HG03521 (cell line): ENCODE measurements at regions not wholly inside any gene's neighbourhood (a gene's known extent, or its start where the extent isn't known, plus 50 kb on each side); places are given as distances from the start of the nearest gene placed in this dataset.
"Not testable (repeated sequence)": the region's sequence is repeated elsewhere in the genome, so short reads cannot be mapped to it uniquely, and the experiment has no call there.

Source experiments
- ATAC-seq: cut with Tn5 transposase; IDR thresholded peaks from one replicate; pipeline ENCODE4 v1.9.1; 2021; ENCODE audit warnings: mild to moderate bottlenecking, moderate library complexity; ENCODE audit not compliant: unreplicated experiment

GRCh38 chr2:67075056-67075455, 322.1 kb upstream of the ETAA1 start:
- no peak for ATAC-seq

- ATAC-seq, result no peak
These were observed 321.4 kb upstream of the ETAA1 start for GRCh38 chr2:67075530-67076238.

GRCh38 chr2:67076239-67076624, 320.9 kb upstream of the ETAA1 start:
- no peak for ATAC-seq

- ATAC-seq, result no peak
These were observed 317.4 kb upstream of the ETAA1 start for GRCh38 chr2:67079729-67080128.

- ATAC-seq, result no peak
These were observed 314.3 kb upstream of the ETAA1 start for GRCh38 chr2:67082813-67083212.

- no peak for ATAC-seq
These were observed 313.2 kb upstream of the ETAA1 start for GRCh38 chr2:67083951-67084350.

- ATAC-seq, result no peak
These were observed 312.0 kb upstream of the ETAA1 start for GRCh38 chr2:67085146-67085545.

GRCh38 chr2:67091681-67092080, 305.5 kb upstream of the ETAA1 start:
- ATAC-seq, result no peak

- no peak for ATAC-seq
These were observed 302.0 kb upstream of the ETAA1 start for GRCh38 chr2:67095121-67095520.

- ATAC-seq, result no peak
These were observed 300.2 kb upstream of the ETAA1 start for GRCh38 chr2:67096886-67097285.

GRCh38 chr2:67103157-67103556, 294.0 kb upstream of the ETAA1 start:
- no peak for ATAC-seq

- no peak for ATAC-seq
These were observed 288.9 kb upstream of the ETAA1 start for GRCh38 chr2:67108231-67108630.

GRCh38 chr2:67124531-67124930, 272.6 kb upstream of the ETAA1 start:
- ATAC-seq, result no peak

GRCh38 chr2:67130531-67131256, 266.4 kb upstream of the ETAA1 start:
- ATAC-seq, result no peak

GRCh38 chr2:67131257-67131609, 265.9 kb upstream of the ETAA1 start:
- no peak for ATAC-seq

GRCh38 chr2:67132441-67132940, 264.6 kb upstream of the ETAA1 start:
- not testable (repeated sequence) for ATAC-seq

- ATAC-seq, result no peak
These were observed 261.9 kb upstream of the ETAA1 start for GRCh38 chr2:67135208-67135607.

GRCh38 chr2:67137699-67138098, 259.4 kb upstream of the ETAA1 start:
- no peak for ATAC-seq

- no peak for ATAC-seq
These were observed 255.1 kb upstream of the ETAA1 start for GRCh38 chr2:67142071-67142470.

- ATAC-seq, result no peak
These were observed 254.4 kb upstream of the ETAA1 start for GRCh38 chr2:67142741-67143140.

GRCh38 chr2:67145851-67146250, 251.3 kb upstream of the ETAA1 start:
- ATAC-seq, result no peak

- ATAC-seq, result no peak
These were observed 240.3 kb upstream of the ETAA1 start for GRCh38 chr2:67156796-67157195.
